ENCODE measurements at regions not wholly inside any gene's neighbourhood (a gene's known extent, or its start where the extent isn't known, plus 50 kb on each side); places are given as distances from the start of the nearest gene placed in this dataset.

DNA sequence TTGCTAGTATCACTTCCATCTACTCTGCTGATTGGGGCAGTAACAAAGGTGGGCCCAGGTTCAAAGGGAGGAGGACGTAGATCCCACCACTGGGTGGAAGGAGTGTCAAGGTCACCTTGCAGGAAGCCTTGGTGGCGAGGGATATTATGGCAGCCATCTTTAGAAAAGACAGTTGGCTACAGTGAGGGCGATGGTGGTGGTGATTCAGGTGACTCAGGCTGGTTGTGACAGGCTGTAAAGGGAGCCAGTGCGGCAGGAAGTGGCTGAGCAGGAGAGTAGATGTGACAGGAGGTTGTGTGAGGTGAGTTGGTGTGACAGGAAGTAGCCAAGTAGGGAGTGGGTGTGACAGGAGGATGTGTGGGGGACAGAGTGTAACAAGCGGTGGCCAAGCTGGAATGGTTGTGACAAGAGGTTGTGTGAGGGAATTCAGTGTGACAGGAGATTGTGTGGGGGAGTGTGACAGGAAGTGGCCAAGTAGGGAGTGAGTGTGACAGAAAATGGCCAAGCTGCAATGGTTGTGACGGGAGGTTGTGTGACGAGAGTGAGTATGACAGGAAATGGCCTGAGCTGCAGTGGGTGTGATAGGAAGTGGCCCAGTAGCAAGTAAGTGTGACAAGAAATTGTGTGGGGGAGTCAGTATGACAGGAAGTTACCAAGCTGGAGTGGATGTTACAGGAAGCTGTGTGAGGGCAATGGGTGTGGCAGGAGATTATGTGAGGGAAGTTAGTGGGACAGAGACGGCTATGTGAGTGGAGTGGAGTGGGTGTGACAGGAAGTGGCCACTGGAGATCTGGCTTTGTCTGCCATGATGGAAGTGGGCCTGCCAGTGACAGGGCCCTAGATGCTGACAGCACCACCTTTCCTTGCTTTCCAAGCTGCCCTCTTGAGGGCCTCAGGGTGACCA is 136.5 kb upstream of the MYL2 start:
- no peak for DNase-seq (ENCODE audit: low spot score)
- no peak for TF ChIP-seq CTCF (conservative IDR thresholded peaks at IDR 0.05; ENCODE audit: low read depth)
- POLR2A ChIA-PET (ENCODE audit: low non-redundant PET), result no interaction called here
- CTCF ChIA-PET, result no interaction called here
- H3K27ac ChIP-seq, result peak overlapping the region; percentile 55

- no peak overlapping the region; the same call in 1 of the 2 replicates for H3K27ac ChIP-seq
- CTCF ChIA-PET, result no interaction called here
- DNase-seq (ENCODE audit: low spot score), result no peak
- POLR2A ChIA-PET (ENCODE audit: low non-redundant PET), result no interaction called here
- TF ChIP-seq CTCF (conservative IDR thresholded peaks at IDR 0.05; ENCODE audit: low read depth), result no peak
Observed at GRCh38 chr12:111055181-111055880, 135.0 kb upstream of the MYL2 start.

- TF ChIP-seq CTCF (conservative IDR thresholded peaks at IDR 0.05; ENCODE audit: low read depth), result no peak
- DNase-seq (ENCODE audit: low spot score), result no peak
- POLR2A ChIA-PET (ENCODE audit: low non-redundant PET), result no interaction called here
- CTCF ChIA-PET, result no interaction called here
- no peak overlapping the region for H3K27ac ChIP-seq
Observed at GRCh38 chr12:111048991-111049390, 128.6 kb upstream of the MYL2 start.

DNA sequence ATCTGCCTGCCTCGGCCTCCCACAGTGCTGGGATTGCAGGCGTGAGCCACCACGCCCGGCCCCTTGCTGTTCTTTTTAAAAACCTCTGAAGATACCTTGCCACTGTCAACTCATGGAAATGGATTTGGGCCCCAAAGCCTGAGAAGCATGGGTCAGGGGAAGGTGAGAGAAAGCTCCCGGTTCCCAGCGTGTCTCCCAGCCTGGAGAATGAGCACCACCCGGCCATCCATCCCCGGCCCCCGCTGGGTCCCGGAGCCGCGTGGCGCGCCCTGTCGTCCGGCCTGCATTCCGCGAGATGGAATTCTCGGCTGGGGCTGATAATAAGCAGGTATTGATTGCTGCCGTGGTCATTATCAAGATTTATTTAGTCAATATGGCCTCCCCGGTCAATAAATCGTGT is 126.5 kb upstream of the MYL2 start:
- DNase-seq (ENCODE audit: low spot score), result no peak
- ChIA-PET POLR2A (ENCODE audit: low non-redundant PET) (no interaction called here), CTCF (no interaction called here)
- H3K27ac ChIP-seq, result no peak overlapping the region
- TF ChIP-seq CTCF (conservative IDR thresholded peaks at IDR 0.05; ENCODE audit: low read depth), result no peak

DNA sequence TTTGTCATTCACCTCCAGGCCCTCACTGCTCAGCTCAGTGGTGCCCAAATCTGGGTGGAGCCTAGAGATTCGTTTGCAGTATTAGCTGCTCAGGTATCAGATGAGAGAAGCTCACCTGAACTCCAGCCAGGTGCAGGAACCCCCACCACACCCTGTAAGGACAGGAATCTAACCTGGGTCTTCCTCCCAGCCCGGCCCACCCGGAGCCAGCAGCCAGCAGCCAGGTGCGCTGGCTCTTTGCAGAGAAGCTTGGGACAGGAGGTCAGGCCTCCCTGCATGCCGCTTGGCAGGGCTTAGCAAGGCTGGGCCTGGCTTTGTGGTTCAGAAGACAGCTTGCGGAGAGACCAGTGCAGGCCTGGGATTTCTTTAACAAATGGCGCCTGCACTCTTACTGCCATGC is 125.6 kb upstream of the MYL2 start:
- no peak for DNase-seq (ENCODE audit: low spot score)

DNA sequence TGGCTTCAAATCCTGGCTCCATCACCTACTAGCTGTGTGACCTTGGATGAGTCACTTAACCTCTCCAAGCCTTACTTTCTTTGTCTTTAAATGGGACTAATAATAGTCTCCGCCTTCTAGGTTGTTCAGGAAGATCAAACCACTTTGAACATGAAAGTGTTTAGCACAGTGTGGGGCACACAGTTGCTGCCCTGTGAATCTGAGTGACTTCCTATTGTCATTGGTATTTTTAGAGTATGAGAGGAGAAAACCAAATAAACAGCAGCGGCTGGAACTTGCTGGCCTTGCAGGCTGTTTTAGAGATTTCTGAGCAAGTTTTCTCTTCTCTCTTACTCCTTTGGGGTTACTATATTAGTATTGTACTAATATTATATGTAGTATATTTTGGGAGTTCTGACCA is 120.7 kb upstream of the MYL2 start:
- CTCF ChIA-PET, result no interaction called here
- DNase-seq (ENCODE audit: low spot score), result no peak
- no peak for TF ChIP-seq CTCF (conservative IDR thresholded peaks at IDR 0.05; ENCODE audit: low read depth)
- POLR2A ChIA-PET (ENCODE audit: low non-redundant PET), result no interaction called here
- no peak overlapping the region for H3K27ac ChIP-seq

More for the DNA sequence above, 125.6 kb upstream of the MYL2 start:
- H3K27ac ChIP-seq, result no peak overlapping the region
- CTCF ChIA-PET, result no interaction called here
- no peak for TF ChIP-seq CTCF (conservative IDR thresholded peaks at IDR 0.05; ENCODE audit: low read depth)
- POLR2A ChIA-PET (ENCODE audit: low non-redundant PET), result no interaction called here

All from RWPE1 (cell line).